Embryonic facial prominence (tissue), 1 donor: ENCODE measurements at regions not wholly inside any gene's neighbourhood (a gene's known extent, or its start where the extent isn't known, plus 50 kb on each side); places are given as distances from the start of the nearest gene placed in this dataset.

Experiments used
- DNase-seq: peaks from one replicate; pipeline ENCODE4 v3.0.0-alpha.2; 2016; ENCODE audit errors: extremely low spot score

- peak; percentile 61 for DNase-seq
These were observed 122.5 kb downstream of the PHLDA1 start for GRCh38 chr12:75908961-75909605.

GRCh38 chr12:75905922-75906321 lies 125.7 kb downstream of the PHLDA1 start:
- DNase-seq: no peak

GRCh38 chr12:75900781-75901254 lies 130.8 kb downstream of the PHLDA1 start:
- DNase-seq: no peak

- DNase-seq: no peak
These were observed 131.3 kb downstream of the PHLDA1 start for GRCh38 chr12:75900226-75900625.

- DNase-seq: no peak
These were observed 136.4 kb downstream of the PHLDA1 start for GRCh38 chr12:75894965-75895754.

- DNase-seq: no peak
These were observed 137.8 kb downstream of the PHLDA1 start for GRCh38 chr12:75893765-75894164.

GRCh38 chr12:75892731-75893408 lies 138.7 kb downstream of the PHLDA1 start:
- DNase-seq: no peak

- no peak for DNase-seq
These were observed 140.5 kb downstream of the PHLDA1 start for GRCh38 chr12:75891072-75891471.

GRCh38 chr12:75890660-75891059 lies 140.9 kb downstream of the PHLDA1 start:
- DNase-seq: no peak

GRCh38 chr12:75890141-75890540 lies 141.4 kb downstream of the PHLDA1 start:
- DNase-seq: no peak

GRCh38 chr12:75888874-75889613 lies 142.5 kb downstream of the PHLDA1 start:
- DNase-seq: peak; percentile 24

GRCh38 chr12:75888399-75888798 lies 143.2 kb downstream of the PHLDA1 start:
- DNase-seq: no peak

GRCh38 chr12:75887979-75888378 lies 143.6 kb downstream of the PHLDA1 start:
- no peak for DNase-seq

GRCh38 chr12:75884465-75884985 lies 147.1 kb downstream of the PHLDA1 start:
- DNase-seq: no peak

GRCh38 chr12:75883241-75883640 lies 148.3 kb downstream of the PHLDA1 start:
- no peak for DNase-seq

- DNase-seq: no peak
These were observed 149.2 kb downstream of the PHLDA1 start for GRCh38 chr12:75882421-75882820.

- DNase-seq: no peak
These were observed 149.7 kb downstream of the PHLDA1 start for GRCh38 chr12:75881920-75882319.

- no peak for DNase-seq
These were observed 153.6 kb downstream of the PHLDA1 start for GRCh38 chr12:75877763-75878621.

GRCh38 chr12:75876832-75877762 lies 154.5 kb downstream of the PHLDA1 start:
- DNase-seq: no peak

GRCh38 chr12:75874441-75874840 lies 157.1 kb downstream of the PHLDA1 start:
- DNase-seq: no peak
